ENCODE measurements at regions not wholly inside any gene's neighbourhood (a gene's known extent, or its start where the extent isn't known, plus 50 kb on each side); places are given as distances from the start of the nearest gene placed in this dataset.

- TF ChIP-seq POLR2A (IDR thresholded peaks at IDR 0.05; ENCODE audit: low read depth, low read length) (no peak), POLR2AphosphoS5 (IDR thresholded peaks at IDR 0.05; ENCODE audit: low read depth, low read length) (no peak), TAF1 (IDR thresholded peaks at IDR 0.05; ENCODE audit: borderline replicate concordance, low read depth, low read length) (no peak)
These were observed 247.1 kb downstream of the SPTSSA start for GRCh38 chr14:34214961-34215360.

Measured in GM12892 (cell line).